ENCODE measurements at regions not wholly inside any gene's neighbourhood (a gene's known extent, or its start where the extent isn't known, plus 50 kb on each side); places are given as distances from the start of the nearest gene placed in this dataset.

DNA sequence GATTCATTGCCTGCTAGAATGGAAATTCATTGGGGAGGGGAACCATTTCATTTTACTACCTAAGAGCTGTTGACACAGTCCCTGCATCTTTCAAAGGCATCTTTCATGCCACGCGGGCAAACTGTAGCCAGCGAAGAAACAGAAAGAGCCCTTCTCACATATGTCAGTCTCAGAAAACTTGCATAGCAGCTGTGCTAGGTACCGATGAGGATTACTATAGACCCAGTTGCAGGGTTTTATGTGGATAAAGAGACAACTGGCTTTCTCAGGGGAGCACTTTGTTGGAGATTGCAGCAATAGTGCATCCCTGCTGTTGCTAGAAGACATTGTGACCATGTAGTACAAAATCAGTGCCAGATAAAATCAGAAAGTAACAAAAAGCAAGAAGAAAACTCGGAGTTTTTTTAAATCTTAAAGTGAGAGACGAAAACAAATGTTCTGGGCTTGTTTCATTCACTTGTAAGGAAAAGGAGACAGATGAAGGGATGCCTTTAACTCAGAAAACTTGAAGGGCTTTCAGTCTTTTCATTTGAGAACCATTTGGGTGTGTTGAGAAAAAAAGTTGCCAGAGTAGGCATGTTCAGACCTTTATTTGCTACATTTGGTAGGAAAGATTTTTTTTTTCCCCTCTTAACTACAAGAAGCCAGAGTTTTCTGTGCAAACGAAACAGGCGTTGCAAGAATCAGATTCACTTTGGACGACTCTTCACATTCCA, 804.1 kb downstream of the USP25 start:
- TF ChIP-seq EZH2phosphoT487 (IDR thresholded peaks at IDR 0.05; ENCODE audit: unreplicated experiment): no peak
- no peak for TF ChIP-seq CTCF (conservative IDR thresholded peaks at IDR 0.05; ENCODE audit: low read depth in 2 of 2)
- no peak for TF ChIP-seq POLR2AphosphoS5 (IDR thresholded peaks at IDR 0.05; ENCODE audit: low read depth)
- no peak for TF ChIP-seq EZH2 (IDR thresholded peaks at IDR 0.05; ENCODE audit: low read depth, unreplicated experiment)
- no peak for TF ChIP-seq ZNF114 (CRISPR knock-in tag; IDR thresholded peaks at IDR 0.05)

All from GM23338 (cell line).